Activated CD4-positive, alpha-beta T cell treated with anti-CD3 and anti-CD28 coated beads, Interleukin-2, amount 50 U/mL, for 24 hours (primary cell): ENCODE measurements at regions not wholly inside any gene's neighbourhood (a gene's known extent, or its start where the extent isn't known, plus 50 kb on each side); places are given as distances from the start of the nearest gene placed in this dataset.
"Not testable (repeated sequence)": the region's sequence is repeated elsewhere in the genome, so short reads cannot be mapped to it uniquely, and the experiment has no call there.

ENCODE experiments used
- DNase-seq, 2 donors: peaks; one replicate each; pipeline ENCODE4 v3.0.0-alpha.2; 2020; ENCODE audit warnings: low read depth in 1 of 2, low spot score in 1 of 2

DNA sequence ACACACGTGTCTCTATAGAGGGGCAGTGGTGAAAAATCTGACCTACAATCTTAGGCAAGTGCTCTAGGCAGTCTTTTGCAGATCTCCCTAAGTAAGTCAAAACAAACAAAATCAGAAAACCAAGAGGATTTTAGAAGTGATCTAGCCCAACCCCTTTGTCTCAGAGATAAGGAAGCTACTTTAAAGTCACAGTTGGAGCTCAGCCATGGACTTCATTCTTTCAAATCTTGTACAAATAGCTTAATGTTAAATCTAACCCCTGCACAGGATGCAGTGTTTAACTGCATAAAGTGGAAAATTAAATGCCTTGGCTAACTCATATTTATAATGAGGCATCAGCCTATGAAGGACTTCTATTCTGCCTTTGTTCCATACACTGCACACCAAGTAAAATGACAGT lies 135.1 kb upstream of the RFX3 start:
- no peak for DNase-seq

DNA sequence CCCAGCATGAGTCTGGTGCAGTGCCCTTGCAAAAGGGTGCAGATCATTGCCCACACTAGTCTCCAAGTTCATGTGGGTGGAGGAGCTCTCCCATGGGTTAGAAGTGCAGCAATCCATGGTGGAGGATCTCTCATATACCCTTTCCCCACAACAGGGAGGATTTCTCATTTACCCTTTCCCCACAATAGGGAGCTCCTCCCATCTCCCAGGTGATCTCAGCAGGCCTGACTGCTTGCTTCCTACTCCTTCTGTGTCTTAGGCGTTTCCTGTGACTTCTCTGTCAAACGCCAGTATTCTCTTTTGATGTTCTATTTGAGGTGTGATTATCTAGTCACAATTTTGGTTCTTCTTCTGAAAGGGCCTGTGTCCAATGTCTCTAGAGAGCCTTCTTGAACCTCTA lies 133.8 kb upstream of the RFX3 start:
- DNase-seq, result no peak

DNA sequence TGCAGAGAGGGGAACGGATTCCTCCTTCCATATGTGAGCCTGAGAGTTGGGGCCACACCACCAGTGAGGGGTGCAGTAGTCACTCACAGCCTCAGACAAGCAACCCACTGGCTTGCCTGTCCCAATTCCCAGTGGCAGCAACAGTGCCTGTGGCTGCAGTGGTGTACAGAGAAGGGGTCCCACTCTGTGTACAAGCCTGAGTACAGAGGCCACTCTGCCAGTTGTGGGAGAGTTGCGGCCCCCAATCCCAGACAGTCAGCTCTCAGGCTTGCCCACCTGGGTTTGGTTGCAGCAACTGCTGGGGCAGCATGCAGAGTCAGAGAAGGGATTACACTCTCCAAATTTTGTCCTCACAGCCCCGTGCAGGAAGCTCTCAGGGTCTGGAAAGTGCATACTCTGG lies 133.2 kb upstream of the RFX3 start:
- DNase-seq, result no peak

DNA sequence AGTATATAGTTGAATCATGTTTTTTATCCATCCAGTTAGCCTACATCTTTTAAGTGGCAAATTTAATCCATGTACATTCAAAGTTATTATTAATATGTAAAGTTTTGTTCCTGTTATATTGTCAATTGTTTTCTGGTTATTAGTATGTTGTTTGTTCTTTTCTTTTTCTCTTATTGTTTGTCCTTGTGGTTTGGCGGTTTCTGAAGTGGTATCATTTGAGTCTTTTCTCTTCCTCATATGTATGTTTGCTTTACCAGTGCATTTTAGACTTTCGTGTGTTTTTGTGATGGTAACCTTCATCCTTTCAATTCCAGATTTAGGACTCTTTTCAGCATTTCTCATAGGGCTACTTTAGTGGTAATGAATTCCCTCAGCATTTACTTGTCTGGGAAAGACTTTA lies 130.4 kb upstream of the RFX3 start:
- DNase-seq, result no peak

DNA sequence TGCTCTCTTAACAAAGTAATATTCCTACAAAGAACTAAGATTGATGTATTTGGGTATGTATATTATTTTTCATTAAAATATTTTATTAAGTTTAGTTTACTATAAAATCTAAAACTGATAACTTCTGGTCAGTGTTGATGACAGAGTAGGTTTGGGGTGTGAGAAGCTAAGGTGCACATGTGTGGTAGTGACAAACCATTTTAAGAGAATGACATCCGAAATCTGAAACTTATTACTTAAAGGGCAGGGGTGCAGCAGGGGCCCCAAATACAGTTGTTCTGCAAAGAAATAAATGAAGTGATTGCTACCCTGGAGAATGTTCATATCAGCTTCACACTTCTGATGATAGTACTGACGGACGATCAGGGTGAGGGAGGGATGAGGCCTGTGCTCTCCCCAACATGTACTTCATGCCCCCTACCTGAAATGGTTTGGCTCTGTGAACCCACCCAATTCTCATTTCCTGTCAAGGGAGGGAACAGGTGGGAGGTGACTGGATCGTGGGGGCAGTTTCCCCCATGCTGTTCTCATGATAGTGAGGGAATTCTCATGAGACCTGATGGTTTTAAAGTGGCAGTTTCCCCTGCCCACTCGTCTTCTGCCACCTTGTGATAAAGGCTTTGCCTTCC lies 125.3 kb upstream of the RFX3 start:
- DNase-seq, result no peak

DNA sequence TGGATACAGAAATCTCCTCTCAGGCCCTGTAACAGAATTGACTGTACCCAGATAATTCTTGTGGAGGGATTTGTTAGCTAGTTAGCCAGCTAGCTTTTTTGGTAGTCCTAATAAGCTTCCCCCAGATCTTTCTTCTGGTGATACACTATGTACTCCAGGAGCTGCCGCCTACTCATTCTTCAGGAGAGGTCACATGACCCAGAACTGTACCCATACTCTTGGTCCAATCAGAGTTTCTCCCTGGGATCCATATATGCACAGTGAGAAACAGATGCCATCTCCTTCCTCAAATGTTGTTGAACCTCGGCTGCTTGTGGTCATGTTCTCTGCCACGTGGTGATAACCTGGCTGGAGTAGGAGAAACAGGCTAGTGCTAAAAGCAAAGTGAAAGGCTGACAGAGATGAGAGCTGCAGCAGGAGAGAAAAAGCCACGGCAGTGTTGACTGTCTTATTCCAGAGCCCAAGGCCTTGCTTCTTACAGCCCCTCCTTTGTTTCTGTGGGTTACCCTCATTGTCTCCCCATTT lies 123.0 kb upstream of the RFX3 start:
- DNase-seq, result no peak

DNA sequence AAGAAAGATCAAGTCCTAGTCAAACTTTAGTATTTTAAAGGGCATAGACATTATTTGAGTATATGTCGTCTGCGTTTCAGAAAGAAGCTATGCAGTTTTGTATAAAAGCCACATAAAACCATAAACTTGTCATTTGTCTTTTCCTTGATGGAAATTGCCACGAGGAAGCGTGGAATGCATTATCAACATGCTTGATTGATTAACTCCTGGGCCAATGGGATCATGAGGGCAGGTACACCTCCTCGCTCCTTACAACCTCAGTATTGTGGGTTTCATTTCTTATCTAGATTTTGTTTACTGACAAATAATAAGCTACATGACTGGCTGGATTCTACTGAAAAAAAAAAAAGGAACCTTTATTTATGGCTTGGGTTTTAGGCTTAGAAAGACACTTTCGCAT lies 122.5 kb upstream of the RFX3 start:
- no peak for DNase-seq

DNA sequence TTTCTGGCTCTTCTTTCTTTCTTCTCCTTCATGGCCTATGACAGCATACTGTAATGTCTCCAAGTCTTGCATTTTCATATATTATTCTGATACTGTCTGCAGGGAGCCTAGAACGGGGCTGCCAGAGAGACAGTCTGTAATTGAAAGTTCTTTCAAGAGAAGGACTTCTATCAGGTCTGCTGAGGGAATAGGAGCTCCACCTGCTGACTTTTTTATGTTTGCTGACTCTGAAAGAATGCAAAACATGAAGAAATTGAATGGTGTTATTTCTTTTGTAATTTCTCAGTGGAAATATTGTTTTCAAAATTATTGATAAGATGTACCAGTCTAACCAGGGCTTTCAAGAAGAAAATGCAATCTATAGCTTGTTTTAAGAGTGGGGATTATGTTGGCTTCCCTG lies 121.9 kb upstream of the RFX3 start:
- DNase-seq, result no peak

DNA sequence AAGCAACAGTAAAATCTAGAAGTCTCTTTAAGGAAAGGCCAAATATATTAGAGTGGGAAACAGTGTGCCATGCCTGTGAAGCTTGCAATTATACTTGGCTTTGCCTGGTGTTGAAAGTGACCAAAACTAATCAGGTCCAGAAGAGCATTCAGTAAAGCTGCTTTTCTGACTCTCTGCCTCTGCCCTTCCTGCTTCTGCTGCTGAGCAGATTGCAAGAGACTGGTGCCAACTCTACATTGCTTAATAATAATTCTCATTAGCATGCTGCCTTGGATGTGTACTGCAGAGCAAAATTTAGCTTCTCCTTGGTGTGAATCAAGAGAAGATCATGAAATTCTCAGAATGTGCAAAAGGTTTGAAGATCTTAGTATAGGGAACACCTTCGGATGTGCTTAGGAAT lies 120.4 kb upstream of the RFX3 start:
- DNase-seq, result no peak

DNA sequence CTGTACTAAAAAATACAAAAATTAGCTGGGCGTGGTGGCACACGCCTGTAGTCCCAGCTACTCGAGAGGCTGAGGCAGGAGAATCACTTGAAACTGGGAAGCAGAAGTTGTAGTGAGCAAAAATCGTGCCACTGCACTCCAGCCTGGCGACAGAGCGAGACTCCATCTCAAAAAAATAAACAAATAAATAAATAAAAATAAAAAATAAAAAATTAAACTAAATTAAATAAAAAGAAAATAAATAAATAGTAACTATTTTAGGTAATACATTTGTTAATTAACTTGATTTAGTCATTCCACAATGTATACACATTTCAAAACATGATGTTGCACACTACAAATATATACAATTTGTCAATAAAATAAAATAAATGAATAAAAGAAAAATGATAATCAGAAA lies 116.3 kb upstream of the RFX3 start:
- DNase-seq, result not testable (repeated sequence)

DNA sequence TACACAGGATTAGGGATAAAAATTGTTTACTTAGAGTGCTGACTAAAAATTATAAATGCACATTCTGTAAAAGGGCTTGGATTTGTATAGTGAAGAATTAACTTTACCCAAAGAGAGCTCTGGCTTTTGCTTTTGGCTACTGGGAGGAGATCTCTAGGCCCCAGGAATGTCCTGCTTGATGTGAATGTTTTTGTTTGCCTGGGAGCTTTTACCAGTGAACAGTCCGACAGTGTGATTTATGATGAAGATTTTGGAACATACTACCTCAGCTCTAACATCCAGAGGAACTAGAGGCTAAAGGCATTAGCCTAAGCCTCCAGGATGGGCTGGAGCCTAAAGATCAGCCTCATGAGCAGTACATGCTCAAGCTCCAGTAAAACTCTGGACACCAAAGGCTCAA lies 103.7 kb upstream of the RFX3 start:
- DNase-seq, result no peak

DNA sequence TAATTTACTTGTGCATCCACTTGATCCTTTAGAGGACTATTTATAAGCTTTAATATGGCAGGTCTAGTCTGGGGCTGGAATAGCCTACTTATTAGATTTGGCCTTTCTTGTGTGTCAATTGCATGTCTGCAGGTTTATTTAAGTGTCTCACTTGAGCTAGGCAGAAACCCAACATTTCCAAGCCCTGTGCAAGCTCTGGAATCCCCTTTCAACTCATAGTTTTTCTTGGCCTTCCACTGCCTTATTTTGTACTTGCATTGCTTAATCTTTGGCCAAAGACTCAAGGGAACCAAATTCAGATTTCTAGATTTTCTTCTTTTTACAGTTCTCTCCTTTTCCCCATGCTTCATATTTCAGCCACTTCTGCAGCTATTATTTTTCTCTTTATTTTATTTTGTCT lies 102.4 kb upstream of the RFX3 start:
- no peak for DNase-seq

DNA sequence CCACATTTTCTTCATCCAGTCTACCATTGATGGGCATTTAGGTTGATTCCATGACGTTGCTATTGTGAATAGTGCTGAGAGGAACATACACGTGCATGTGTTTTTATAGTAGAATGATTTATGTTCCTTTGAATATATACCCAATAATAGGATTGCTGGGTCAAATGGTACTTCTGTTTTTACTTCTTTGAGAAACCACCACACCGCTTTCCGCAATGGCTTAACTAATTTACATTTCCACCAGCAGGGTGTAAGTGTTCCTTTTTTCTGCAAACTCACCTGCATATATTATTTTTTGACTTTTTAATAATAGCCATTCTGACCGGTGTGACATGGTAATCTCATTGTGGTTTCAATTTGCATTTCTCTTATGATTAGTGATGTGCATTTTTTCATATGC lies 82.2 kb upstream of the RFX3 start:
- no peak for DNase-seq

DNA sequence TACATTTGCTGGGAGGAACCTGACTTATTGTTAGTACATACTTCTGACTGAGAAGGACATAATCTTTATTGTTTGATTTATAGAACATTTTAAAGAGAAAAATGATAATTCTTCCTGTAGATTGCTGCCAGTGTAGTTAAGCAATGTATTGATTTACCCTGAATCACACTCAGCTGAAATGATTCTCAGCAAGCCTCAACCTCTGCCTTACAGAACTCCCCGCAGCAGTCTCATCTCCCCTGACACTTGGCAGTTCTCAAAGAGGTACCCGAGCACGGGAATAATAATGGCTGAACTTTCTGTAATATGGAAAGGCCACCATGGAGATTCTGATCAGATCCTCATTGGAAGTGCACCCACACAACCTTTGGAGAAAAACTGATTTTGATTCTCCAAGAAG lies 74.9 kb upstream of the RFX3 start:
- DNase-seq, result no peak

DNA sequence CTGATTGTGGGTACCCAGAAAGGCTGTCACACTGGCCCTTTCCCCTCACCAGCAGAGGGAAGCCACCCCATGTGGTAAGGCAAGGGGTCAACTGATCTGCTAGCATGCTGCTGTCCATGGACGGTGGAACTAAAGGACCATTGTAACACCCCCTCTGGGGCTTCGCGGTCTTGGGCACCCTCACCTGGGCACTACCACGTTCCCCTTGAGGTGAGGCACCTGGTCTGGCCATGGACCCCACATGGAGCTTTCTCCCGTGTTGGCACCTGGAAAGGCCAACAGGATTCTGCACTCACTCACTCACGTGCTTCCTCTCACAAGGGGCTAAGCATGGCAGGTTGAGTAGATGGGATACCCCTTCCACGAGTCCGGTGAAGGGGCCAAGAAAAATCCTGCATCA lies 72.0 kb upstream of the RFX3 start:
- DNase-seq, result no peak

DNA sequence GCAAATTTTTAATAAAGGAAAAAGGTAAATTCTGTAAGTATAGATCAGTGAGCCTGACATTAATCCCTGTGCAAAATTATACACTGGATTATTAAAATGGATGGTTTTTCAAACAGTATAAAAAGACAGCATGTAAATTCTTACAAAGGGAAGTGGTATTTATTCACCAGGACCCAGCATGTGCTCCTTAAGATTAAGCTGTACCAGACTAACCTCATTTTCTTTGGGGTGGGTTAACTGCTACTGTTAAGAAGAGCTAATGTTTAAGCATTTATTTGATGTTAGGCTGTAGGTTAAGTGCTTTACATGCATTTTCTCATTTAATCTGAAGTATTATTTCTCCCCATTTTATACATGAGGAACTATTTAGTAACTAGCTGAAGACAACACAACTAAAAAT lies 60.3 kb upstream of the RFX3 start:
- DNase-seq, result no peak

DNA sequence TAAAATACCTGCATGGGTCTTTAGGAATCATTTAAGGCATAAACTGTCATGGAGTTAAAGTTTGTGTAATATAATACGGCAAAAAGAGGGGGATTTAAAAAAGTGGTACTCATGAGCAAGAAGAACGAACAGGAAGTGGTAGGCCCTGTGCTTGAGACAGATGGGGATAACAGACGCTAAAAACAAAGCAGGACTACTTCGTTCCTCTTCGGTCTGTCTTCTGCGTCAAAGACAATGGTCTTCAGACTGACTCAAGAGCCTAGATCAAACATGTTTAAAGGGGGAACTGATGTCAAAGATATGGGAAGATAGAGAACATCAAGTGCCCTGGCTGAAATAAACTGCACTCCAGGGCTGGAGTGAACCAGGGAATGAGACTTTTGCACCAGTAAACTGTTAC lies 59.8 kb upstream of the RFX3 start:
- no peak for DNase-seq

DNA sequence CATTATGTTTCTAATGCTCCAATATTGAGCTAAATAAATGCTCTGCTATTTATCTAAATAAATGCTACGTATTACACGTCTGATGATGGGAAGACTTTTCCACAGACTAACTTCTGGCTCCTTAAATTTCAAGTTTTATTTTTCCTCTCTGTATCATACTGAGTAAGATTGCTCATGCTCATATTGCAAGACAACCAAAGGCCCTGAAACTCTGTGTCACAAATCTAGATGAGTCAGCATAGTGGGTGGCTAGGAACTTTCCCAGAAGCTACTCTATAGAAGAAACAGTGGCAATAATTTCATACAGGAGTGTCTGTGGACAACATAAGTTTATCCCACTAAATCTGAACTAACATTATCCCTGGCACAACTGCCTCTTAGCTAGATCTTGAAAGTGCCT lies 53.0 kb upstream of the RFX3 start:
- peak in 1 of 2 donors; percentile 5 for DNase-seq

DNA sequence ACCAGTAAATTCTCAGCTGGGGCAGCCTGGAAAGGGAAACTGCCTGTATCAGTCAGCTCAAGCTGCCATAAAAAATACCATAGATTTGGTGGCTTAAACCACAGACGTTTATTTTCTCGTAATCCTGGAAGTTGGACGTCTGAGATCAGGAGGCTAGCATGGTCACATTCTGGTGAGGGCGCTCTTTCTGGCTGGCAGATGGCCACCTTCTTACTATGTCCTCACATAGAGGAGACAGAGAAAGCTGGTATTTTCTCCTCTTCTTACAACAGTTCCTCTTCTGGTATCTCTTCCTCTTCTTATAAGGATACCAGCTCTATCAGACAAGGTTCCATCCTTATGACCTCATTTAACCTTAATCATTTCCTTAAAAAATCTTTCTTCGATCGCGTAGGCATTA lies 50.5 kb upstream of the RFX3 start:
- DNase-seq, result no peak

DNA sequence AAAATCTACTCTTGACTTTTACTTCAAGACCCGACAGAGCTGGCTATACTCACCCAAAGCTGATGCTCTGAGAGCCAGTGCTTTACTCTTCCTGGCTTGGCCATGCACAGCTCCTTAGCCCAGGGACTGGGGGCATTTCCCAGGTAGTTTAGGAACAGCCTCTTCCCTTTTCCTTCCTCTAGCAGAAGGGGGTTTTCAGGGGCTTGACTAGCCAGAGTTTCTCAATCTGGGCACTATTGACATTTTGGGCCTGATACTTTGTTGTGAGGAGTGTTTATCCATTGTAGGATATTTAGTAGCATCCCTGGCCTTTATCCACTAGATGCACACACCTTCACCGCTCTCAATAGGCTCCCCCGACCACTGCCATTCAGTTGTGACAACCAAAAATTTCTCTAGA lies 50.0 kb upstream of the RFX3 start:
- DNase-seq, result no peak
